Natural killer cell (primary cell): ENCODE measurements at regions not wholly inside any gene's neighbourhood (a gene's known extent, or its start where the extent isn't known, plus 50 kb on each side); places are given as distances from the start of the nearest gene placed in this dataset.

ENCODE experiments used
- ATAC-seq, 3 donors: fragments of 150-1000 bp in 2 of 3; fragments of 200-7000 bp in 1 of 3; cut with Tn5 transposase; 1 replicate in 1 of 3; 2 replicates in 2 of 3; pipeline ENCODE4 v1.10.0; 2021; ENCODE audit warnings: mild to moderate bottlenecking in 2 of 3, moderate library complexity in 2 of 3
- DNase-seq, 2 donors: peaks; one replicate each; pipeline versions ENCODE4 v3.0.0 to v3.0.0-alpha.2; 2013 to 2021; ENCODE audit warnings: mixed read lengths in 1 of 2
- H3K27ac ChIP-seq: one replicate; pipeline ENCODE4 v1.5.1; 2013; ENCODE audit warnings: mild to moderate bottlenecking, low read length
- H3K27me3 ChIP-seq: one replicate; pipeline ENCODE4 v1.6.1; 2013; ENCODE audit warnings: low read length; ENCODE audit not compliant: control insufficient read depth, insufficient read depth
- H3K36me3 ChIP-seq: one replicate; pipeline ENCODE4 v1.6.1; 2013; ENCODE audit warnings: low read length; ENCODE audit not compliant: control insufficient read depth, insufficient read depth
- H3K4me1 ChIP-seq: one replicate; pipeline ENCODE4 v1.6.1; 2013; ENCODE audit warnings: low read length; ENCODE audit not compliant: control insufficient read depth, insufficient read depth
- H3K4me3 ChIP-seq: one replicate; pipeline ENCODE4 v1.5.1; 2013; ENCODE audit warnings: low read length
- H3K9me3 ChIP-seq: one replicate; pipeline ENCODE4 v1.6.1; 2013; ENCODE audit warnings: low read length; ENCODE audit not compliant: control insufficient read depth, insufficient read depth
- H3K27ac Mint-ChIP-seq, 2 donors: one replicate each; pipeline ENCODE4 v1.8.0; 2022; ENCODE audit warnings: mild to moderate bottlenecking in 2 of 2, mixed read lengths in 2 of 2, moderate library complexity in 1 of 2
- H3K27me3 Mint-ChIP-seq, 2 donors: one replicate each; pipeline ENCODE4 v1.8.0; 2022; ENCODE audit warnings: low read depth in 2 of 2, mixed read lengths in 2 of 2
- H3K36me3 Mint-ChIP-seq: one replicate; pipeline ENCODE4 v1.8.0; 2022; ENCODE audit warnings: mixed read lengths
- H3K4me1 Mint-ChIP-seq, 2 donors: one replicate each; pipeline ENCODE4 v1.8.0; 2022; ENCODE audit warnings: mixed read lengths in 2 of 2
- H3K4me3 Mint-ChIP-seq: one replicate; pipeline ENCODE4 v1.8.0; 2022; ENCODE audit warnings: mild to moderate bottlenecking, moderate library complexity, mixed read lengths
- H3K9me3 Mint-ChIP-seq, 2 donors: one replicate each; pipeline ENCODE4 v1.8.0; 2022; ENCODE audit warnings: mixed read lengths in 2 of 2
- CTCF ChIP-seq: fragments of 200-600 bp; IDR thresholded peaks from one replicate; pipeline ENCODE4 v1.8.0; 2022; ENCODE audit warnings: antibody characterized with exemption
- WGBS: methylation state at CpG from one replicate; pipeline ENCODE4 v1.1.7; 2013; ENCODE audit warnings: missing lambda C conversion rate; ENCODE audit not compliant: insufficient coverage; 5-methylcytosine and 5-hydroxymethylcytosine counted together
- intact Hi-C: fragments of 100-400 bp; cut with micrococcal nuclease; formaldehyde crosslinking; loops from one replicate; pipeline ENCODE4 v1.14.2; 2022

GRCh38 chr6:112743323-112743722, 396.2 kb downstream of the RFPL4B start:
- H3K36me3 Mint-ChIP-seq: no peaks in the 10 kb centered on the region
- 83% methylated on average over 1 of the region's 1 CpG for WGBS
- Histone ChIP-seq H3K27me3 (no peaks in the 10 kb centered on the region), H3K4me1 (no peaks in the 10 kb centered on the region), H3K9me3 (peaks cover 2% of the 10 kb centered on the region), H3K27ac (no peak overlapping the region), H3K4me3 (no peak overlapping the region), H3K36me3 (no peaks in the 10 kb centered on the region)
- H3K4me3 Mint-ChIP-seq: no peak overlapping the region
- no peaks in the 10 kb centered on the region for H3K4me1 Mint-ChIP-seq
- TF ChIP-seq CTCF: no peak
- H3K9me3 Mint-ChIP-seq: peaks cover 3 to 4% of the 10 kb centered on the region in 2 donors
- H3K27me3 Mint-ChIP-seq: no peaks in the 10 kb centered on the region
- H3K27ac Mint-ChIP-seq: no peak overlapping the region
- no peak for ATAC-seq
- intact Hi-C loops: no loop called here
- DNase-seq: no peak

- H3K27ac Mint-ChIP-seq: no peak overlapping the region
- Histone ChIP-seq H3K27ac (no peak overlapping the region), H3K36me3 (no peaks in the 10 kb centered on the region), H3K9me3 (no peaks in the 10 kb centered on the region), H3K27me3 (no peaks in the 10 kb centered on the region), H3K4me1 (no peaks in the 10 kb centered on the region), H3K4me3 (no peak overlapping the region)
- no peak for ATAC-seq
- WGBS: 91% methylated on average over 4 of the region's 4 CpGs
- no peak overlapping the region for H3K4me3 Mint-ChIP-seq
- no peaks in the 10 kb centered on the region for H3K27me3 Mint-ChIP-seq
- no peaks in the 10 kb centered on the region for H3K36me3 Mint-ChIP-seq
- peaks cover 3 to 4% of the 10 kb centered on the region in 2 donors for H3K9me3 Mint-ChIP-seq
- TF ChIP-seq CTCF: no peak
- H3K4me1 Mint-ChIP-seq: no peaks in the 10 kb centered on the region
- DNase-seq: no peak
- intact Hi-C loops: no loop called here
Measured at GRCh38 chr6:112744827-112745226, 397.7 kb downstream of the RFPL4B start.

GRCh38 chr6:112745765-112746164, 398.6 kb downstream of the RFPL4B start:
- no peaks in the 10 kb centered on the region for H3K36me3 ChIP-seq
- no peak for ATAC-seq
- H3K4me3 ChIP-seq: no peak overlapping the region
- H3K4me1 ChIP-seq: no peaks in the 10 kb centered on the region
- H3K27ac Mint-ChIP-seq: no peak overlapping the region
- H3K4me3 Mint-ChIP-seq: no peak overlapping the region
- no peaks in the 10 kb centered on the region for H3K27me3 ChIP-seq
- no peak overlapping the region for H3K27ac ChIP-seq
- H3K9me3 Mint-ChIP-seq: peaks cover 4% of the 10 kb centered on the region in 2 donors
- intact Hi-C loops: no loop called here
- no peaks in the 10 kb centered on the region for H3K4me1 Mint-ChIP-seq
- DNase-seq: no peak
- TF ChIP-seq CTCF: no peak
- no peaks in the 10 kb centered on the region for H3K27me3 Mint-ChIP-seq
- no peaks in the 10 kb centered on the region for H3K36me3 Mint-ChIP-seq
- no peaks in the 10 kb centered on the region for H3K9me3 ChIP-seq
- 60% methylated on average over 1 of the region's 1 CpG for WGBS

- ATAC-seq (no peak), DNase-seq (no peak)
- intact Hi-C loops: no loop called here
- Histone ChIP-seq H3K4me3 (no peak overlapping the region), H3K27me3 (no peaks in the 10 kb centered on the region), H3K36me3 (no peaks in the 10 kb centered on the region), H3K9me3 (no peaks in the 10 kb centered on the region), H3K27ac (no peak overlapping the region), H3K4me1 (no peaks in the 10 kb centered on the region)
- no peak overlapping the region for H3K27ac Mint-ChIP-seq
- H3K36me3 Mint-ChIP-seq: no peaks in the 10 kb centered on the region
- H3K27me3 Mint-ChIP-seq: no peaks in the 10 kb centered on the region
- no peak for TF ChIP-seq CTCF
- H3K4me3 Mint-ChIP-seq: no peak overlapping the region
- no peaks in the 10 kb centered on the region for H3K4me1 Mint-ChIP-seq
- WGBS: 92% methylated on average over 4 of the region's 5 CpGs
- peaks cover 3 to 4% of the 10 kb centered on the region in 2 donors for H3K9me3 Mint-ChIP-seq
Measured at GRCh38 chr6:112749673-112750072, 402.5 kb downstream of the RFPL4B start.
